T-helper 1 cell treated with Interleukin-12 subunit alpha and Interleukin-12 subunit beta and Interleukin-4 antibody, amounts not matched to agents 30 ng/mL and 1 ng/mL, for 36 hours (primary cell): ENCODE measurements at regions not wholly inside any gene's neighbourhood (a gene's known extent, or its start where the extent isn't known, plus 50 kb on each side); places are given as distances from the start of the nearest gene placed in this dataset.

Experiments used
- intact Hi-C: fragments of 100-400 bp; cut with micrococcal nuclease; formaldehyde crosslinking; loops from one replicate; pipeline ENCODE4 v1.15.1; 2024

GRCh38 chr10:10845826-10846503, 171.7 kb upstream of the CELF2 start:
- intact Hi-C loops, result no loop called here

DNA sequence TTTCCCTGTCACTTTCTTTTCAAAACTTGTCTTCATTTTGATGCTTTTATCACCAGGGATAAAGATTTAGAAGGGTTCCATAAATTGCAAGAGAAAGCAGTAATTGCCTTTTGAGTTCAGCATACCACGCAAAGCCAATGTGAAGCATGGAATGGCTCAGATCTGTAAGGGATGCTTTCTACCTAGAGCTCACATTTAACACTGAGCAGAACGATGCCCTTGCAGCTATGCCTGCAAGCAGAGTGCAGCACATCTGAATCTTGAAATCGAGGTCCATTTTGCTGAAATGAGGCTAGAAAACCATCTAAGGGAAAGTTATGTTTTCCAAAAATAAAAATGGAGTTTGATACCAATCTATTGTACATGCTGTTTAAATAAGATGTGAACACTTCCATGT, 171.2 kb upstream of the CELF2 start:
- intact Hi-C loops, result no loop called here

- intact Hi-C loops, result no loop called here
These were observed 170.3 kb upstream of the CELF2 start for GRCh38 chr10:10847387-10847786.

DNA sequence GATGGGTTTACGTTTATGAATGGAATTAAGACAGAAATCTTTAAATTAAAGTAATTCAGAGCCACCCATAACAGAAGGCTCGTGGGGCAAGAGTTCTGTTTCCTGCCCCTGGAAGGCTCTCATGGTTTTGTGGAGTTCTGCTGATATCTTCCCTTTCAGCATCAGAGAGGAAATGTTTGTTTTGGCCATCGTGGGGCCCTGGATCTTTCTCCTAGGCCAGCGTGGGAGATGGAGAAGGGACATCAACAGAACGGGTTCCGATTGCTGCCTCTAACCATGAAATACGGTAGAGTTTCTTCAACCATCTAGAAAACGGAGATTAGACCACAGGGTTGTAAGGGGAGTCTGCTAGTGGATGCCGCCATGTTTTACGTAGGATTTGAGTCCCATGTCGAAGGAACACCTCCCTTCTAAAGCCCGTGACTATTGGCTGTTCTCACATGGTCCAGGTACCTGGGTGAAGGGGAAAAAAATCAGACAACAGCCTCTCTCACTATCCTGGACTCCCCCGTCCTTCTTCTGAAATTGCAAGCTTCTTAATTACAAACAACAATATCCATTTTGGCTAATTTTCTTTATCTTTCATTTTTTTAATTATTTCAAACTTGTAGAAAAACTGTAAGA, 169.1 kb upstream of the CELF2 start:
- intact Hi-C loops, result no loop called here

DNA sequence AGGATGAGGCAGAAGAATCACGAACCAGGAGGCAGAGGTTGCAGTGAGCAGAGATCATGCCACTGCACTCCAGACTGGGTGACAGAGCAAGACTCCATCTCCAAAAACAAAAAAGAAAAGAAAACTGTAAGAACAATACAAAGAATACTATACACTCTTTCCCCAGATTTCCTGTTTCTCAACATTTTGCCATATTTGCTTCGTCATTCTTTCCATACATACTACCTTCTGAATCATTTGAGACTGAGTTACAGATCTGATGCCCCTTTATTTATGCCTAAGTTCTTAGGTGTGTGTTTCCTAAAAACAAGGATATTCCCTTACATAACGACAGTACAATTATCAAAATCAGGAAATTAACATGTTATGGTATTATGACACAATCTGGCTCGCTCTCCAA, 168.4 kb upstream of the CELF2 start:
- intact Hi-C loops, result no loop called here

- intact Hi-C loops, result no loop called here
These were observed 167.5 kb upstream of the CELF2 start for GRCh38 chr10:10850214-10850613.

DNA sequence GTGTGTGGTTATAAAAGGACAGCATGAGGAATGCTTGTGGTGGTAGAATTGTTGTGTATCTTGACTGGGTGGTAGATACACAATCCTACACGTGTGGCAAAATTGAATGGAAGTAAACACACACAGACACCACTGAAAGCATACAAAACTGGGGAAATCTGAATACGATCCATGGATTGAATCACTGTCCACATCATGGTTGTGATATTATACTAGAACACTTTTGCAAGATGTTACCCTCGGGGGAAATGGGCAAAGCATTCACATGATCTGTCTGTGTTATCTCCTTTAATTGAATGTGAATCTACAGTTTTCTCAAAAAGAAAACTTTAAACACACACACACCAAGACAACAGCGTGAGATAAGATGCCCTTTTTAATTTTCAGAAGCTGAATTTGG, 165.2 kb upstream of the CELF2 start:
- intact Hi-C loops, result no loop called here

- intact Hi-C loops, result no loop called here
These were observed 163.7 kb upstream of the CELF2 start for GRCh38 chr10:10853954-10854353.

GRCh38 chr10:10854725-10855124, 162.9 kb upstream of the CELF2 start:
- intact Hi-C loops, result no loop called here

GRCh38 chr10:10855151-10855581, 162.5 kb upstream of the CELF2 start:
- intact Hi-C loops, result no loop called here

GRCh38 chr10:10860455-10860976, 157.2 kb upstream of the CELF2 start:
- intact Hi-C loops, result no loop called here

DNA sequence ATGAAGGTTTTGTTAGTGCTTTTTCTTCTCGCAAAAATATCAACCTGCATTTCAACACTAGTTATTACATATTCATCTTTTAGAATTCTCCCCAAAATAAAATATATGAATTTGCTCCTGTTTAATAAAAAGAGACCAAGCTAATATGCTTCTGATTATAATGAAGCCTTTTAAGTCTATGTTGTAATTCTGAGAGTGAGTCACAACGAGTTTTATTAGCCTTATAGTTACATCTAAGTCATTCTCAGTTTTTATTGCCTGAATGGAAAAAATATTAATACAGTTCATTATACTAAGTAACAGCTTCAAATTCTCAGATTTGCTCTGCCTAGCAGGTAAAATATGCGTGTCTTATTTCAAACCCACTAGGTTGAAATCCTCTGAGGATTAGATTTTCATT, 152.4 kb upstream of the CELF2 start:
- intact Hi-C loops, result no loop called here

DNA sequence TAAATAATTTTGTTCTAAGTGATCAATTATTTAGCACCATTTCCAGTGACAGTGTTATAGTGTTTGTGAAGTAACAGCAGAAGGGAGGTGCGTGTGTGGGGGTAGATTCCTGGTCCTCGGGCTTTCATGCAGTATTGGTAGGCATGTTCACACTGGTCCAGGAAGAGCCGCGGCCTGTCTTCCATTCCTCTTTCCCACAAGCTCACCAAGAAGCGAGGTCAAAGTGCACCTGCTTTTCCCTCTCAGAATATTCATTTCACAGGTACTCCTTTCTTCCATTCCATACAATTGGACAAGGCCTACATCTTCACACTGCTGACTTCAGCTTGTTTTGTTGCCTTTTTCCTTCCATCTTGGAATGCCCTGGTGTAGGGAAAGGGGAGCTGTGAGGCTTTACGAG, 151.8 kb upstream of the CELF2 start:
- intact Hi-C loops, result no loop called here

DNA sequence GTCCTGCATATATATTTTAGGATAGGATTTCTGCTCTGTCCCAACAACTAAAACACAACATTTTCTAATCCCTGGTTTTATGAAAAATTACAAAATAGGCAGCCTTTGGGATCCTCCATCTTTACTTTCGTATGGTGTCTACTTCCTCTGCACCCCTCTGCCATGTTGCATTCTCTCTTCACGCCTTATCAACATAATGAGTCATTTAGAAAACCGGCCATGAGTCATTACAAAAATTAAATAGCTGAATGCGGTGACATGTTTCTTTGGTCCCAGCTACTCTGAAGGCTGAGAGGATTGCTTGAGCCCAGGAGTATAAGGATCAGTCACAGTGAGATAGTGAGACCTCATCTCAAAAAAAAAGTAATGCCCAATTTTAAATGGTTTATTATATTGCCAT, 148.1 kb upstream of the CELF2 start:
- intact Hi-C loops, result no loop called here

GRCh38 chr10:10870523-10871241, 147.0 kb upstream of the CELF2 start:
- intact Hi-C loops, result no loop called here

DNA sequence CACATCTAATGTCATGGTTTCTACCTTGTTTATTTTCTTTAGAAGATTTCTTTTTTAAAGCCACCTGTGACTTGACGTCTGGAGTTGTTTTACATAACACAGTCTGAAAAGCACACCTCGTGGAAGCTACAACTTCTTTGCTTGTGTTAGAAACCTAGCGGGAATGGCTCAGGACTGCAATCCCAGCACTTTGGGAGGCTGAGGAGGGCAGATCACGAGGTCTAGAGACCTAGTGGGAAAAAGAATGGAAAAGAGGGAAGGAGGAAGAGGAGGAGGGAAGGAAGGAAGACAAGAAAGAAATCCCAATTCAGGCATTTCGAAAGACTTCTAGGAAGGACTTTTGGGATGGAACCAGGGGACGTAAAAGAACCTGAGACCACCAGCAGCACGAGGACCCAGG, 146.3 kb upstream of the CELF2 start:
- intact Hi-C loops, result no loop called here

GRCh38 chr10:10872035-10872673, 145.5 kb upstream of the CELF2 start:
- intact Hi-C loops, result no loop called here

GRCh38 chr10:10872764-10873163, 144.9 kb upstream of the CELF2 start:
- intact Hi-C loops, result no loop called here

DNA sequence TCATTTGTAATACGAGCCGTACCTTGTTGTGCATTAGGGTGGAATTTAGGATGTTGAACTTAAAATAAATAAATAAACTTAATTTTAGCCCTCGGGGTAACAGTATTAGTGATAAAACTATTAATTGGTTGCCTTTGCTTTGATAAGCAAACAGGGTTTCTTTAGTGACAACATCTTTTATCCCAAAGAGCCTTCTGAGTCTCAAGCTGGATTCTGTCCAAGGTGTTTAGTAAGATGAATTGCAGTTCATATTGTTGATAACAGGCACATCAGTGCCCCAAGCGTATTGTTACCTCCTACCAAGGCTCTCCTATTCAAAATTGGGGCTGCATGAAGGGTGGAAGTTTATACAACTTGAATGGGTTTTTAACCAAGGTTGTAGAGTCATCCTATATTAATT, 144.4 kb upstream of the CELF2 start:
- intact Hi-C loops, result no loop called here

DNA sequence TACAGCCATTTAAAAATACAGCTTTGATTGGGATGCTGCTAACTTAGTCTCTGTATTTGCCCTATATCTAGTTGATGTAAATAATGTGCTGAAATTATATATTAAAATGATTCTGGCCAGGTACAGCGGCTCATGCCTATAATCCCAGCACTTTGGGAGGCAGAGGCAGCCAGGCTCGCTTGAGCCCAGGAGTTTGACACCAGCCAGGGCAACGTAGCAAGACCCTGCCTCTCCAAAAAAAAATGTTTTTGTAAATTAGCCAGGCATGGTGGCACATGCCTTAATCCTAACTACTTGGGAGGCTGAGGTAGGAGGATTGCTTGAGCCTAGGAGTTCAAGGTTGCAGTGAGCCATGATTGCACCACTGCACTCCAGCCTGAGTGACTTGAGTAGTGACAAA, 143.8 kb upstream of the CELF2 start:
- intact Hi-C loops, result no loop called here

DNA sequence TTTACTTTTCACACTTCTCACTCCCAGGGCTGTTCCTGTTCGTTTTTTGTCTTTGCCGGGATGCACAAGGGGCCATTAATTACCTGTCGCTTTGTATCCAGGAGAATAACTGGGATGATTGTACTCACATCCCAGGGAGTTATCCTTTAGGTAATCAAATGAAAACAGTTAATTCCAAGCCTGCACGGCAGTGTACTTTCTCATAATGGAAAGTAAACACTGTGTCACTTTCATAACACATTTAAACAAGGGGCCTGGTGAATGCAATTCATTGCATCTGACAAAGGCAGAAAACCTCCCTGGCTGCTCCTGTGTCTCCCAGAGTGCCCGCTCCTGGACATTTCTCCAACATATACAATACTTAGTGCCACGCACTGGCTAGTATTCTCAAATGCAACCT, 138.7 kb upstream of the CELF2 start:
- intact Hi-C loops, result no loop called here
